NT2/D1 (cell line): ENCODE measurements at regions not wholly inside any gene's neighbourhood (a gene's known extent, or its start where the extent isn't known, plus 50 kb on each side); places are given as distances from the start of the nearest gene placed in this dataset.

Experiments used
- SUZ12 ChIP-seq: IDR thresholded peaks from 2 replicates; pipeline ENCODE4 v1.6.1; 2011; ENCODE audit not compliant: insufficient read length, insufficient read depth; ENCODE audit errors: extremely low read depth
- YY1 ChIP-seq: IDR thresholded peaks from 2 replicates; pipeline ENCODE4 v1.6.1; 2011; ENCODE audit not compliant: insufficient read length, insufficient read depth
- ZNF274 ChIP-seq: IDR thresholded peaks from 2 replicates; pipeline ENCODE4 v1.6.1; 2011; ENCODE audit warnings: mild to moderate bottlenecking, low read depth, low read length

DNA sequence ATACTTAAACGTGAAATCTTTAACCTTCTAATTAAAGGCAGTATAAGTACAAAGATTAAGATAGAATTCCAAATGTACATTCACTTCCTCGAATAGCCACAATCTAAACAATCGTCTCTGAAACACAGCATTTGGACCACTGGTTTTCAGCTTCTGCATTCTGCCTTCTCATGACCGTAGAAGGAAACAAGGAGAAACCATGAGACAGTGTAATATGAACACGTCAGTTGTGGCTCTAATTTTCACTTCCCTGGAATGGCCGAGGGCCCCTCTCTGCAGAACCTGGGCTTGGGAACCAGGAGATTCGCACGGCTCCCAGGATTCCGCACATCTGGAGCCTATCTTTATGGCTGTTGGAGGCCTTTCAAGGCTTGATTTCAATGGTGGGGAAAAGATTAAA is 189.3 kb downstream of the KLF6 start:
- TF ChIP-seq YY1: no peak
- no peak for TF ChIP-seq ZNF274
- TF ChIP-seq SUZ12: no peak
